ENCODE measurements at regions not wholly inside any gene's neighbourhood (a gene's known extent, or its start where the extent isn't known, plus 50 kb on each side); places are given as distances from the start of the nearest gene placed in this dataset.

GRCh38 chr6:93751969-93752368 is 332.6 kb upstream of the EPHA7 start:
- DNase-seq: no peak

GRCh38 chr6:93749930-93750329 is 330.6 kb upstream of the EPHA7 start:
- no peak for DNase-seq

DNA sequence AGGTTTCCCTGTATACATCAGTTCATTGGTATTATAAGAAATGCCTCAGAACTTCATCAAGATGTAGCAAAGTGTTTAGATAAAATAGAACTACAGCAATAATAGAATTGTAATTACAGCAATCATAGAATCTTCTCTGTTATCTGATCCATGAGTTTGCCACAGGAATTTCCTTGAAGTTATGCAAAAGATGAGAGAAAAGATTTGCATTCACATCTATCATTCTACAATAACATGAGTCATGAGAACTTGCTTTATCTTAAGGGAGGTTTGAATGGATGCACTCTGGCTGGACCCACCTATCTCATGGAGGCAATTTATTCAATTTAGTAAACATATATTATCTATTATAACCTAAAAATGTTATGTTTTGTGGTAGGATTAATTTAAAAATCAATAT is 329.8 kb upstream of the EPHA7 start:
- DNase-seq: no peak

GRCh38 chr6:93746892-93747291 is 327.5 kb upstream of the EPHA7 start:
- no peak for DNase-seq

- DNase-seq: no peak
These were observed 325.9 kb upstream of the EPHA7 start for GRCh38 chr6:93745306-93745705.

GRCh38 chr6:93735099-93735498 is 315.7 kb upstream of the EPHA7 start:
- no peak for DNase-seq

- no peak for DNase-seq
These were observed 311.9 kb upstream of the EPHA7 start for GRCh38 chr6:93731306-93731705.

- DNase-seq: peak; percentile 8
These were observed 308.8 kb upstream of the EPHA7 start for GRCh38 chr6:93728150-93728549.

GRCh38 chr6:93727447-93727846 is 308.1 kb upstream of the EPHA7 start:
- DNase-seq: no peak

- DNase-seq: no peak
These were observed 302.2 kb upstream of the EPHA7 start for GRCh38 chr6:93721386-93722048.

GRCh38 chr6:93713974-93714373 is 294.6 kb upstream of the EPHA7 start:
- DNase-seq: no peak

DNA sequence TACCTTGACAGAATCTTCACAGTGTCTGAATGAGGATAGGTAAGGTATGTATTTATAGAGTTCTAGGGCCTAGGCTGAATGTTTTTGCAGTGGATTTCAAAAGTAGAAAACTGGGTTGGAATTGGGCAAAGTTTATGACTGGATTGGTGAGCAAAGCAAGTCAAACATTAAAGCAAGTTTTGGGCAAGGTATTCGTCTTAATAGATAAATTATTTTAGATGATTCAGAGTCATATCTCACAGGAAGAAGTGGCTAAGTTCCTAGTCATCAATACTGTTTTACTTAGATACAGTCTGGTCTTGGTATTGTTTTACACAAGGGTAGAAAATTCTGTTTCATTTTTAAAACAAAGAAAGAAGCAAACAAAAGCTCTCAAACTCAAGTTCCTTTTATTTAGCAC is 284.1 kb upstream of the EPHA7 start:
- no peak for DNase-seq

- DNase-seq: no peak
These were observed 282.2 kb upstream of the EPHA7 start for GRCh38 chr6:93701526-93701925.

GRCh38 chr6:93685494-93685893 is 266.1 kb upstream of the EPHA7 start:
- DNase-seq: no peak

GRCh38 chr6:93684339-93684738 is 265.0 kb upstream of the EPHA7 start:
- DNase-seq: no peak

DNA sequence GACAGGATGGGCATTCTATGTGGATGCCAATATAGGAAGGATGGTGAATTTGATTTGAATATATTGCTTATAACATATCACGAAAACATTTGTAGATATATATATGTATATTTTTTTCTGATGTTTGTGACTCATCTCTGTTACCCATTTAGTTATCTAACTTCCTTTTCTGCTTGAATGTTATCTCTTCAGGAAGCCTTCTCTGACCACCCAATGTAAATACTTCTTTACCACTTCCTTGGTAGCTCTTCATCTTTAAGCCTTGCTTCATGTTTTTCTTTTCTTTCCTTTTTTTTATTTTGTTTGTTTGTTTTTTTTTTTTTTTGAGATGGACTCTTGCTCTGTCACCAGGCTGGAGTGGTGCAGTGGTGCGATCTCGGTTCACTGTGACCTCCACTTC is 260.5 kb upstream of the EPHA7 start:
- no peak for DNase-seq

DNA sequence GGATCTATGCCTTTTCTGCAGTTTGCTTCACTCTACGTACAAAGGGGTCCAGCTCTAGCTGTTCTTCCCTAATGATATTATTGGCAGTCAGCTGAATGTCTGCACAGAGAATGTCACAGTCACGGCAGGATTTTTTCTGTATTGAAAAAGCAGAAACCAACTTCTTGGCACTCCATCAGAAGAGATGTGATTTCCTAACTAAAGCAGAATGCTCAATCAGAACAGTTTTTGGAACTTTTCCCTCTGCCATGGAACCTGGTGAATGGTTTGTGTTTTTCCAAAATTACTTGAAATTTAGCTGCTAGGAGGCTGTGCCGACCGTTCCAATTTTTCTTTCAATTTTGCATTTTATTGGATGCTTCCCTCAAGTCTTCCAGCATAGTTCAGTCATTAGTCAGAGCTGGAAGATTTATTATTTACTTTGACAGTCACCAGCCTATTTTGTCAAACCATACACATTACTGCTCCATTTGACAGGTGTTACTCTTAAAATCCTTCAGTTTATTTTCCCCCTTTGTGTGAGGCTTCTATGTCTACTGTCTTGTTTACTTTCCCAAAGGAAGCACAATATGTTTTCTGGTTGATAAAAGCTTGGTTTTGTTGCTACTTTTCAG is 259.6 kb upstream of the EPHA7 start:
- peak; percentile 50 for DNase-seq

DNA sequence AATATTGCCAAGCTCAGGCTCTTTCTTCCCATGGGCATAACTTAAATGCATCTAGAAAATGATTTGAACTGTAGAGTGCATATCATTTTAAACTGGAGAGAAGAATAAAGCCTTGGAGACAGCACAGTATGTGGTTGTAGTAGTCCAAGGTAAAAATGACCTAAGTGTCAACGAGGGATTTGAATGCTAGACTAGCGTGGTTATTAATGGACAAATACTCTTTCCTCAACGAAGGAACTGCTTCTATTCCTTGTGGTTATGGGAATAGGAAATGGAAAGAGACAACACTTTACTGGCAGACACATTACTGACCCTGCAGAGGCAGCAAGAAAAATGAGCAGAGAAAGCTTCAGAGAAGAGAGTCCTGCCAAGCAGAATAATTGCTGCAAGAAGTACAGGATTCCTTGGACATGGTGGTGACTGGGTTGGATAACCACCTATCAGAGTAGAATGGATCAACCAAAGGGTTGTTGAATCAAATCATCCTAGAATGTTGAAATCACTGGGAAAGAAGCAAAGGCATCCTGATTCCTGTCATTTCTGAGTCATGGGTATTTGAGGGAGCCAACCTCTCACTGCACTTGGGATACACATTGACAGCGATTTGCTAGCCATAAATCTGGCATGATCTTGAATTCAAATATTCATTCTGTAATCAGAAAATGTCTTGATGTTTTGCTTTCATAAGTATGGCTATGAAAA is 258.1 kb upstream of the EPHA7 start:
- peak; percentile 11 for DNase-seq

GRCh38 chr6:93676581-93676980 is 257.2 kb upstream of the EPHA7 start:
- no peak for DNase-seq

DNA sequence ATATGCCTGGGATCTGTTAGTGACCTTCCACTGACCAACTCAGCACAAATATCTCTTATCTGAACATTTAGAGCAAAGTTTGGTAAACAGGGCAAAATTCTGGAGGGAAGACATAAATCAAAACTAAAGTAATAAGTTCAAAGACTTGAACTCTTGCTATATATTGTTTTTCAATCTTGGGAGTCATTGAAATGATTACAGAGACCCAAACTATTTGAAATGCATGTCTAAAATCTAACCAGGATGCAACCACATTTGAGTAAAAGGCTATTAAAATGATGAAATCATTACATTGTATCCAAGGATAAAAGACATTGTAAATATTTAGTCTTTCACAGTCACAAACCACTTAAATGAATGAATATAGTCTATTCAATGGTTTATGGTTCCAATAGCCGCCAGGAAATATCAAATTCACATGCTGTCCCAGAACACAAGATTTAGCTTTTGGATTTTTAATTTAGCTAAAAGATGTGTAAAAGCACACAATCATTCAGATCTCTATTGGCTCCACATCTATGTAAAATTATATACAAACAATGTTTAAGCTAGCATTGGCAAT is 256.6 kb upstream of the EPHA7 start:
- DNase-seq: no peak

DNA sequence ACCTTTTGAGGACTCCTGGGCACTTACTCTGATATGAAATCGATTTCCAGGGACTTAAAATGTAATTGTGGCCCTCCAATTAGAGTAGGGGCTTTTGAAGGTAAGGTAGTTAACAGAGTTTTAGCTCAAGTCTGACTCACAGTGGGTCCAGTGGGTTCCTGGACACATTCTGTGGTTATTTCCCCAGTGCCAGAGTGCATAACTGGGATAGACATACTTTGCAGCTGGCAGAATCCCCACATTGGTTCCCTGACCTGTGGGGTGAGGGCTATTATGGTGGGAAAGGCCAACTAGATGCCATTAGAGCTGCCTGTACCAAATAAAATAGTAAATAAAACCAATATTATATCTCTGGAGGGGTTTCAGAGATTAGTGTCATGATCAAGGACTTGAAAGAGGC is 243.8 kb upstream of the EPHA7 start:
- DNase-seq: no peak

DNA sequence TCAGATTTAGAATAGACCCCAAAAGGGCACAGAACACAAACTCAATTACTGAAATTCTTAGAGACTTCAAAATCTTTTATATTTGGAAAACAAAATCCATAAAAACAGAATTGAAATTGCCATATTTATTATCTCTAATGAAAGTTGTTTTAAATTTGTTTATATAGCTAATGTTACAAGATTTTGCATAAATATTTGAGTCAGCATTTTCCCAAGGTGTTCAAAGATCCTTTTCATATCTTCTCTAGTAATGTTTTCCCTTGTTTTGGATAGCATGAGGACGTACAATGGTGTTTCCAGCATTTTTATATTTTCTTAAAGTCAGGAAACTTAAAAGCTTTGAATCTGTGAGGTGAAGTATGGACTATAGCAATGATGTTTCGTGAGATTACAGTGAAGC is 235.2 kb upstream of the EPHA7 start:
- no peak for DNase-seq

GRCh38 chr6:93644611-93645010 is 225.3 kb upstream of the EPHA7 start:
- no peak for DNase-seq

DNA sequence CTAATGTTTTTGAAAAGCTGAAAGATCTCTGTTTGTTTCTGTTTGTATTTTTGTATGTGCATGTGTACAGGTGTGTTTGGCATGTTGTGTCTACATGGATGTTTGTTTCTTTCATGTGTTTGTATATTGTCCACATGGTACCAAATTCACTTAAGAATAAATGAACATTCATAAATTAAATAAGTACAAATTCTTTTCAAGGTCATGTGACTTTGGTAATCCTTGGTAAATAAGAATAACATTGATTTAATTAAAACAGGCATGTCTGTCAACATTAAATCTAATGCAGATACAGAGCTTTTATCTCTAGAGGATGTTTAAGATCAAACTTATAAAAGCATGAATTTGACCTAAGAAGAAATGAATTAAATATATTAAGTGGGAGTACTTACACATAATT is 219.8 kb upstream of the EPHA7 start:
- DNase-seq: no peak
